Keratinocyte (primary cell): ENCODE measurements at regions not wholly inside any gene's neighbourhood (a gene's known extent, or its start where the extent isn't known, plus 50 kb on each side); places are given as distances from the start of the nearest gene placed in this dataset.

Experiments used
- DNase-seq: peaks from one replicate; pipeline ENCODE4 v3.0.0-alpha.2; 2011; ENCODE audit warnings: low read depth, missing footprints, low spot score
- FAIRE-seq: peaks from 2 replicates; lab custom pipeline; 2011; peaks lifted over from hg19 to GRCh38; lab: Jason Lieb, UNC
- H2AFZ ChIP-seq: 2 replicates; pipeline ENCODE4 v1.6.0; 2012; ENCODE audit warnings: low read length, control low read depth, inconsistent platforms; ENCODE audit not compliant: control insufficient read depth
- H3K27ac ChIP-seq: 2 replicates; pipeline ENCODE4 v1.5.1; 2011; ENCODE audit warnings: low read length; ENCODE audit not compliant: control insufficient read depth, insufficient read depth
- H3K27me3 ChIP-seq: 3 replicates; pipeline ENCODE4 v1.6.0; 2011; ENCODE audit warnings: low read length; ENCODE audit not compliant: control insufficient read depth, insufficient read depth; ENCODE audit errors: extremely low read depth
- H3K36me3 ChIP-seq, 2 experiments: 2 replicates in 1 of 2; 3 replicates in 1 of 2; pipeline ENCODE4 v1.5.1; 2011; ENCODE audit warnings: low read length in 2 of 2, mild to moderate bottlenecking in 1 of 2; ENCODE audit not compliant: control insufficient read depth in 2 of 2, insufficient read depth in 2 of 2; ENCODE audit errors: extremely low read depth in 1 of 2
- H3K4me1 ChIP-seq: 3 replicates; pipeline ENCODE4 v1.5.1; 2011; ENCODE audit warnings: low read length; ENCODE audit not compliant: control insufficient read depth, insufficient read depth; ENCODE audit errors: extremely low read depth
- H3K4me2 ChIP-seq: 3 replicates; pipeline ENCODE4 v1.6.0; 2011; ENCODE audit warnings: low read depth, low read length; ENCODE audit not compliant: control insufficient read depth, insufficient read depth; ENCODE audit errors: extremely low read depth
- H3K4me3 ChIP-seq, 3 experiments: fragments of 200-600 bp in 1 of 3; sonication (generic) in 1 of 3; 2 replicates in 2 of 3; 3 replicates in 1 of 3; pipeline ENCODE4 v1.5.1; 2011 to 2016; ENCODE audit warnings: low read length in 3 of 3, mild to moderate bottlenecking in 3 of 3, control low read depth in 2 of 3, inconsistent platforms in 1 of 3, low read depth in 1 of 3, mixed read lengths in 1 of 3, mixed run types in 1 of 3, moderate library complexity in 1 of 3; ENCODE audit not compliant: control insufficient read depth in 2 of 3, insufficient read depth in 2 of 3; ENCODE audit errors: extremely low read depth in 1 of 3
- H3K79me2 ChIP-seq: 2 replicates; pipeline ENCODE4 v1.6.0; 2012; ENCODE audit warnings: low read length; ENCODE audit not compliant: control insufficient read depth, insufficient read depth
- H3K9ac ChIP-seq: 3 replicates; pipeline ENCODE4 v1.6.0; 2011; ENCODE audit warnings: low read length; ENCODE audit not compliant: control insufficient read depth, insufficient read depth; ENCODE audit errors: extremely low read depth
- H3K9me1 ChIP-seq: 3 replicates; pipeline ENCODE4 v1.6.0; 2011; ENCODE audit warnings: low read length; ENCODE audit not compliant: control insufficient read depth, insufficient read depth; ENCODE audit errors: extremely low read depth
- H3K9me3 ChIP-seq: 2 replicates; pipeline ENCODE4 v1.5.1; 2012; ENCODE audit warnings: low read depth, low read length; ENCODE audit not compliant: control insufficient read depth
- H4K20me1 ChIP-seq: 3 replicates; pipeline ENCODE4 v1.6.0; 2011; ENCODE audit warnings: low read length; ENCODE audit not compliant: control insufficient read depth, insufficient read depth; ENCODE audit errors: extremely low read depth
- CTCF ChIP-seq, 3 experiments: IDR thresholded peaks in 1 of 3; conservative IDR thresholded peaks in 1 of 3; optimal IDR thresholded peaks in 1 of 3; 2 replicates in 2 of 3; 3 replicates in 1 of 3; pipeline versions ENCODE3 to v1.5.1; 2011; ENCODE audit warnings: low read length in 3 of 3, mild to moderate bottlenecking in 3 of 3, moderate library complexity in 2 of 3, control low read depth in 1 of 3, inconsistent platforms in 1 of 3; ENCODE audit not compliant: insufficient read depth in 2 of 3; ENCODE audit errors: extremely low read depth in 1 of 3
- EZH2 ChIP-seq: IDR thresholded peaks from one replicate; pipeline ENCODE4 v1.6.1; 2012; ENCODE audit warnings: inconsistent platforms, mild to moderate bottlenecking, low read length, moderate library complexity
- dilution Hi-C: fragments of 300-500 bp; cut with MboI; formaldehyde crosslinking; loops from one replicate; pipeline ENCODE4 v1.7.0; 2020; ENCODE audit warnings: low sequenced_read_pairs; ENCODE audit not compliant: extremely low pct_ligation_motif_present

GRCh38 chr1:200330741-200331428, 79.0 kb downstream of the ZNF281 start:
- no peak overlapping the region for H3K9ac ChIP-seq
- no peak for DNase-seq
- FAIRE-seq, result no peak
- no peaks in the 10 kb centered on the region for H3K9me3 ChIP-seq
- H3K4me1 ChIP-seq, result peaks cover 4% of the 10 kb centered on the region
- dilution Hi-C loops, result no loop called here
- no peaks in the 10 kb centered on the region for H3K9me1 ChIP-seq
- TF ChIP-seq CTCF (optimal IDR thresholded peaks at IDR 0.05 in 1 of 3, IDR thresholded peaks at IDR 0.05 in 1 of 3, conservative IDR thresholded peaks at IDR 0.05 in 1 of 3; ENCODE audit: extremely low read depth in 1 of 3, insufficient read depth in 2 of 3, low read length in 3 of 3) (no peak), EZH2 (no peak)
- H2AFZ ChIP-seq, result no peak overlapping the region
- H3K27ac ChIP-seq, result no peak overlapping the region
- no peaks in the 10 kb centered on the region for H3K79me2 ChIP-seq
- H3K36me3 ChIP-seq, result no peaks in the 10 kb centered on the region
- no peaks in the 10 kb centered on the region for H3K27me3 ChIP-seq
- H3K4me3 ChIP-seq, result no peak overlapping the region
- no peak overlapping the region for H3K4me2 ChIP-seq
- H4K20me1 ChIP-seq, result no peaks in the 10 kb centered on the region

- no peak overlapping the region for H3K4me2 ChIP-seq
- no peak for FAIRE-seq
- DNase-seq, result no peak
These were observed 80.5 kb downstream of the ZNF281 start for GRCh38 chr1:200329208-200329882.

More at GRCh38 chr1:200329208-200329882, 80.5 kb downstream of the ZNF281 start:
- dilution Hi-C loops, result no loop called here
- Histone ChIP-seq H3K9me3 (no peaks in the 10 kb centered on the region), H3K79me2 (no peaks in the 10 kb centered on the region), H3K9ac (no peak overlapping the region), H3K27ac (no peak overlapping the region), H3K4me3 (no peak overlapping the region), H2AFZ (no peak overlapping the region), H4K20me1 (no peaks in the 10 kb centered on the region), H3K9me1 (no peaks in the 10 kb centered on the region), H3K4me1 (no peaks in the 10 kb centered on the region), H3K36me3 (no peaks in the 10 kb centered on the region), H3K27me3 (no peaks in the 10 kb centered on the region)
- TF ChIP-seq CTCF (optimal IDR thresholded peaks at IDR 0.05 in 1 of 3, IDR thresholded peaks at IDR 0.05 in 1 of 3, conservative IDR thresholded peaks at IDR 0.05 in 1 of 3; ENCODE audit: extremely low read depth in 1 of 3, insufficient read depth in 2 of 3, low read length in 3 of 3) (no peak), EZH2 (no peak)
